Left colon (tissue), 2 donors: ENCODE measurements at regions not wholly inside any gene's neighbourhood (a gene's known extent, or its start where the extent isn't known, plus 50 kb on each side); places are given as distances from the start of the nearest gene placed in this dataset.

ENCODE experiments used
- ATAC-seq: fragments of 200-7000 bp; cut with Tn5 transposase; one replicate; pipeline ENCODE4 v1.9.1; 2020; ENCODE audit warnings: mild to moderate bottlenecking, moderate library complexity
- DNase-seq, 2 donors: peaks; one replicate each; pipeline ENCODE4 v3.0.0-alpha.2; 2020
- intact Hi-C, 2 donors: fragments of 100-400 bp; cut with DNase I in 1 of 2; cut with micrococcal nuclease in 1 of 2; formaldehyde crosslinking; loops; one replicate each; pipeline versions ENCODE4 v1.11.2 to v1.14.0; 2022; cut with DNase I, micrococcal nuclease
- donor health status: DM: no; HTN: no; CAD: no.
- donor health status: DM: yes; HTN: yes; CAD: no.

DNA sequence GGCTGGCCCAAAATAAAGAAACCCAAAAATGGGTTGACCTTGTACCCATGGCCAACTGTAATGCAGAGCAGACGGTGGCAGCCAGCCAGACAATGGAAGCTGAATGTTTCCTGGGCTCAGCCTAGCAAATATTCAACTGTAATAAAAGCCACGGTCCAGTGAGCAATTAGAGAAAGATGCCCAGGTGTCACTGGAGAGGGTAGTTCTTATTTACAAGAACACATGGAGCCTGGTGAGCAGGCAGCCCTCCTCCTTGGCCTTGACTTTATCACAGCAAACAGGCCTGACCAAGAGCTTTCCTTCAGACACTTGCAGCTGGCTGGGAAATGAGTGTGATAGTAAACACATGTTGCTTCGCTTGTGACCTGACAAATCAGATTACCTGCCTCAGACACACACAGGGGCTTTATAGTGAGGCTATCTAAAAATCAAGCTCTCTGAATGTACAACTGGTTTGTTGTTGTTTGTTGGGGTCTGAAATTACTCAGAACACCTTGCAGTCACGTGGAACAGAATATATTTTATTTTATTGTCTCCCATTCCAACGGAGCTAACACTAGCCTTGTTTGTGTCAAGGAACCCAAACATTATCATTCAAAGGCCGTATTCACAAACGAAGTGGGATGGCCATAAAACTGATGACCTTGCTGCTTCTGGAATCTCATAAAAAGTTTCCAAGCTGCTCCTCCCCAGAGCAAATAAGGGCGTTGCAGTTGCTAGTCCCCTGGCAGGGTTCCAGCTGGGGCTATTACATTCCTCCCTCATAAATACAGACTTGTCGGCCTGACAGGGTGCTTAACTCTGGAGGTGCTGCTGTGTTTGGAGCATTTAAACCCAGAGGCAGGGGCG, 161.1 kb downstream of the BBOX1 start:
- ATAC-seq (peak; percentile 79), DNase-seq (peak; percentile 97 to 98)
- intact Hi-C loops: no loop called here

DNA sequence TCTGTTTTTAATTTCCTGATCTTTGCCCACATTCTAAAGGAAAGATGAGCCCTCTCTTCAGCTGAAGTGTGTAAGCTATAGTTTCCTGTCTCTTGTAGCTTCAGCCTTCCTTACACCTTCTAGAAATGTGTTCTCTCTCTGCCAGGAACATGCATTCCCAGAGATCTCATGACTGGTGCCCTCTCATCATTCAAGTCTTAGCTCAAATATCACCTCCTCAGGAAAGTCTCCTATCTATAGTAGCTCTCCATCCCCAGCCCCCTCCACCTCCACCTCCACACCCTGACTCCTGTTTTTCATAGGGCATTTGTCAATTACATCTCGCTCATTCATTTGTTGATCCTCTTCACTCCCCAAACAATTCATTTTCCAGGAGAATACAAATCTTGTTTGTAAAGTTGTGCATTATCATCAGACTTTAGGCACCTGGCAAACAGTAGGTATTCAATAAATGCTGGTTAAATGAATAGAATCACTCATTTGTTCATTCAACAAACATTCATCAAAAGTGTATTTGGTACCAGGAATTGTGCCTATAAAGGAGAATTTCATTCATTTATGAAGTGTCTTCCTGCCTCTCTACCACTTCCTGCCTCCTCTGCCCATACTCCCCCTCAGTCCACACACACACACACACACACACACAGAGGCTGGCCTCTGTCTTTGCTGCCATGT, 160.3 kb downstream of the BBOX1 start:
- DNase-seq (no peak), ATAC-seq (no peak)
- intact Hi-C loops: no loop called here

GRCh38 chr11:27196203-27196897, 155.7 kb downstream of the BBOX1 start:
- DNase-seq (no peak), ATAC-seq (no peak)
- intact Hi-C loops: no loop called here

DNA sequence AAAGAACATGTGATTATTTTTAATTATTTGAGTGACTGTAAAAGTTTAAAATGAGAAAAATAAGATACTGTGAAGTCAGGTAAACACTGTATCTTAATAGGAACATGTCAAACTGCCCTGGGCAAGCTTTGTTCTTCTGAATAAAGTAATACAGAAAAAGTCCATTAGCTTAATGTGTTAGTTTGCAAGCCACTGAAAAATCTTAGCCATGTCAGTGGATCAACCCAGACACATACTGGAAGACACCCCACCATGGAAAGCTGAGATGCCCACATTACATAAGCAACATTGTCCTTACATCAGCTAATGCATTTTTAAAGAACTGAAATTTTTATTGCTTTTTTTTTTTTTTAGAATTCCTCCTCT, 155.2 kb downstream of the BBOX1 start:
- DNase-seq: no peak
- intact Hi-C loops: no loop called here
- ATAC-seq: no peak

- no peak for ATAC-seq
- DNase-seq: no peak
- intact Hi-C loops: no loop called here
These were observed 154.4 kb downstream of the BBOX1 start for GRCh38 chr11:27194976-27195375.

- intact Hi-C loops: no loop called here
- DNase-seq: no peak
- ATAC-seq: peak; percentile 48
These were observed 153.0 kb downstream of the BBOX1 start for GRCh38 chr11:27193434-27194225.

DNA sequence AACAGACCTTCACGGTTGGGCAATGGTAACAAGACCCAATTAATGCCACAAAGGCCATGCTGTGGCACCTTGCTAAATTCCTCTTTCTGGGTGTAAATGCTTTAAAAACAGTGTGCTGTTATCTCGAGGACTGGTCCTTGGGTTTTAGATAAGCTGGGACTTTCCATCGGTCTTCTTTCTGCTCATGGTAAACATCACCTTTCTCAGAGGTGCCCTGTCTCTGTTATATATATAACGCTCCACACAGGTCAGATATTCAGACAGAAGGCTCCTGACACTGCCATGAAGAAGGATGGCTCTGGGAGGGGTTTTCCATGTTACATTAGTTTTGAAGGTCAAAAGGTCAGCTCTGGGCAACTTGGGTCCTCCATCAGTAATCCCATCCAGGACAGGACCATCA, 151.6 kb downstream of the BBOX1 start:
- DNase-seq (no peak), ATAC-seq (no peak)
- intact Hi-C loops: no loop called here

DNA sequence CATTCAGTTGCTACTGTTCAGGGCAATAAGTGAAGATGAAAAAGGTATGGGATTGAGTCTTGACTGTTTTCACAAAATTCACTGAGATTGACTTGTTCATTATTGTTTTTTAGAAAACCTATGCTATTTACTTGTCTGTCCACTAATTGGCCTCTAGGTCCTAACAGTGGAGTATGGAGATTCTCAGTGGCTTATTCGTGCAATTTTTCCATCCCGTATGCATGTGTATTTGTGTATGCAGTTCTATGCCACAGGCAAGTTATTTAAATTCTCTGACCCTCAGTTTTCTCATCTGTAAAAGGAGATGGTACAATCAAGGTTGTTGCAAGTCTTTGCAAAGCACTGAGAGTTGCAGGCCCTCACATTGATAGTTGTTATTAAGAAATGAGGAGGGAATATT, 151.0 kb downstream of the BBOX1 start:
- DNase-seq (no peak), ATAC-seq (no peak)
- intact Hi-C loops: no loop called here

DNA sequence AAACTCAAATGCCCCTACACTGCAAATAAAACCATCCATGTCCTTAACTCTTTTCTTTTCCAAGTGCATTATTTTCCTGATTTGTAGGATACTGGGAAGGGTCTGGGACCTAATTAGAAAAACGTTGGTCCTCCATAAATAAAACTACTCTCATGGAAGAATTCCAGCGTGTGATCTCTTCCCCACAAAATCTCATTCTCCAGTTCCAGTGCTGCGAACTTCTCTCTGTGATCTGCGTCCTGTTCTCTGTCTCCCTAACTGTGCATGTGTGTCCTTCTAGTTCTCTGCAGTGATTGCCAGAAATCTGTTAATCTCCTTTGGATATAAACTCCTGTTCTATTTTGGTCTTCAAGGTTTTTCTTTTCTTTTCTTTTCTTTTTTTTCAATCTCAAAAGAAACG, 148.1 kb downstream of the BBOX1 start:
- intact Hi-C loops: no loop called here
- no peak for ATAC-seq

GRCh38 chr11:27187848-27188621, 147.4 kb downstream of the BBOX1 start:
- intact Hi-C loops: no loop called here
- ATAC-seq: peak; percentile 94
- no peak for DNase-seq

More for the DNA sequence above, 148.1 kb downstream of the BBOX1 start:
- no peak for DNase-seq

GRCh38 chr11:27187075-27187847, 146.6 kb downstream of the BBOX1 start:
- peak; percentile 57 for ATAC-seq
- intact Hi-C loops: no loop called here
- no peak for DNase-seq

DNA sequence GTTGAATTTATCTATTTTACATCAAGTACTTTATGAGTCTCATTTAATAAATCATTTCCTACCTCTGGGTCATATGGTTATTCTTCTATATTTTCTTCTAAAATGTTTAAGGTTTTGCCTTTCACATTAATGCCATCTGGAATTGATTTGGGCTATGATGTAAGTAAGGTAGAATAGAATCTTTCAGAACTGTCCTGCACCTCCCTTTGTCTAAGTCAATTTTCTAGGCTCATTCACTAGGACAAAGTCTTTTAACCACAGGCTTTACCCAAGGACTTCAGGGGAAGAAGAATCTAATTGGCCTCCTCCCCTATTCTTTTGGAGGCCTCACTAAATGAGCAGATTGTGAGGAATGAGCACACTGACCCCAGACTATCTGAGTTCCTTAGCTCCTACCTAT, 146.0 kb downstream of the BBOX1 start:
- ATAC-seq: no peak
- no peak for DNase-seq
- intact Hi-C loops: no loop called here

DNA sequence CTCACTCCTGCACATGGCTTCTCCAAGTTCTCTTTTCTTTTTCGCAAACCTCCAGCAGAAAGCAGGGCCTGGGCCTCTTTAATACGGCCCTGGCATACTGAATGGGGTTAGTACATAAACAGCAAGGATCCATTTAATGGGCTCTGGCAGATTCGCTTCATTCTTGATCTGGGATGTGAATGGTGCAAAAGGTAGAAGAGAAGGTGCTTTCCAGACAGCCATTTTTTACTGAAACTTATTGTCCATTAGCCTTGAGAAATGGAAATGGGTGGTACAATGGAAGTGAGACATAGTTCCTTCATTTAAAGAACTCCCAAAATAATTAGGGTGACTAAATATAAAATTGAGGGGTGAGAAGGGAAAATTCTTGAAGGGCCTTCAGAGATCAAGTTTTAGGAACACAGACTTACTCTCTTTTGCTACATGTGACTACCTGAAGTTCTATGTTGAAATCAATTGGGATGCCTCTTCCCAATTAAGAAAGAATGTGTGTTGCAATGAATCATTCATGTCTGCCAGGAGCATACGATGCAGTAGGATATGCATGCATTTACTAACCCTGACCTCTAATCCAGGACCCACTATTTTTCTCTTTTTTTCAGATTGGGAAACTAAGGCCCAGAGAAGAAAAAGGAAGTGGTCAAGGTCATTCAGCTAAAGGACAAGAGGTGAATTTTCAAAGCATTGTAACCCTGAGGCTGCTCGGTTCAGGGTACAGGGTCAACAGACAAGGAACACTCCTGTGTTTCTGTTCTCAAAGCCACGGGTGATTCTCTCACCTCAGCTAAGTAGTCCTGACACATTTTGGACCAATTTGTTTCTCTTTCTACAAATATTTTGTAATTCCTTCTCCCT, 144.1 kb downstream of the BBOX1 start:
- intact Hi-C loops: loop anchor here in 1 of 2 donors (5.0 kb wide), 1 partner anchor 303 kb away; no protein-coding TSS in a partner anchor
- ATAC-seq (no peak), DNase-seq (no peak)

DNA sequence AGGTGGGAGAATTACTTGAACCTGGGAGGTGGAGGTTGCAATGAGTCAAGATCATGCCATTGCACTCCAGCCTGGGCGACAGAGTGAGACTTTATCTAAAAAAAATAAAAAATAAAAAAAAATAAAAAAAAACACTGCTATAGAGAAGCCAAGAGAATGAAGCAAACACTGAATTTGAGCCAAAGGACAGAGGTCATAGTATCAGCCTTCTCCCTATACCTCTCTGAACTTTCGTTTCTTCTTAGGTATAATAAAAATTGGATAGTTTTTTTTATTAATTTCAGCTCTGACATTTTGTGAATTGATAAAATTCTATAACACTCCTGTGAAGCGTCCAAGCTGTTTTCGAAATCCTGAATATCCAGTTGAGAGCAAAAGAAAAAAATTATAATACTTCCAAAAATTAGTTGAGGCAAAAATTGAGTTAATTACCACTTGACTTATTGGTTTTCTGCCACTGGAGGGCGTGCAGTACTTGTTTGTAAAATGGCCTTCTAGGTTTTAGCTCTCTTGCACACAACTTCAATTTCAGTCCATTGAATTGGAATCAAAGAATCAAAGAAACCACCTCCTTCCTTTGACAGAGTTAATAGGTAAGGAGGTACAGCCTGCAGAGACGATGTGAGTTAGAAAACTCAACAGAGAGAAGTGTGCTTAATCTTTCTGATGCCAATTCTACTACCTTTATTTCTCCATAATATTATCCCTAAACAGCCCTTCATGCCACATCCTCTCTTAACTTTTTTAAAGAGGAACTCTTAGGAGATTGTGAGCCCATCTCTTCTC, 143.2 kb downstream of the BBOX1 start:
- ATAC-seq: peak; percentile 33
- peak in 1 of 2 donors; percentile 69 for DNase-seq
- intact Hi-C loops: loop anchor here (2.0 to 5.0 kb wide), 3 partner anchors 113 to 303 kb away; no protein-coding TSS in a partner anchor

- intact Hi-C loops: no loop called here
- no peak for DNase-seq
- no peak for ATAC-seq
These were observed 138.7 kb downstream of the BBOX1 start for GRCh38 chr11:27179334-27179733.

- intact Hi-C loops: no loop called here
- DNase-seq: no peak
- ATAC-seq: no peak
These were observed 138.2 kb downstream of the BBOX1 start for GRCh38 chr11:27178859-27179258.
